BLaER1 (cell line): ENCODE measurements at regions not wholly inside any gene's neighbourhood (a gene's known extent, or its start where the extent isn't known, plus 50 kb on each side); places are given as distances from the start of the nearest gene placed in this dataset.

Experiments used
- H3K27ac ChIP-seq: shearing (Covaris generic); formaldehyde crosslinking; 2 replicates; pipeline ENCODE4 v1.8.1; 2022
- H3K27me3 ChIP-seq: shearing (Covaris generic); formaldehyde crosslinking; 2 replicates; pipeline ENCODE4 v1.8.1; 2022
- H3K36me3 ChIP-seq: shearing (Covaris generic); formaldehyde crosslinking; 2 replicates; pipeline ENCODE4 v1.8.1; 2022
- H3K4me1 ChIP-seq: shearing (Covaris generic); formaldehyde crosslinking; 2 replicates; pipeline ENCODE4 v1.8.1; 2022
- H3K4me2 ChIP-seq: shearing (Covaris generic); formaldehyde crosslinking; 2 replicates; pipeline ENCODE4 v1.8.1; 2022
- H3K4me3 ChIP-seq: shearing (Covaris generic); formaldehyde crosslinking; 2 replicates; pipeline ENCODE4 v1.8.1; 2022
- H3K9ac ChIP-seq: shearing (Covaris generic); formaldehyde crosslinking; 2 replicates; pipeline ENCODE4 v1.8.1; 2022
- H3K9me3 ChIP-seq: shearing (Covaris generic); formaldehyde crosslinking; 2 replicates; pipeline ENCODE4 v1.8.1; 2022
- H4K20me1 ChIP-seq: shearing (Covaris generic); formaldehyde crosslinking; 2 replicates; pipeline ENCODE4 v1.8.1; 2022
- Cebpa-rat ChIP-seq: shearing (Covaris generic); IDR thresholded peaks from 2 replicates; pipeline ENCODE4 v1.8.1; 2022

- TF ChIP-seq Cebpa-rat: no peak
- no peak overlapping the region for H3K27ac ChIP-seq
- H3K4me2 ChIP-seq: no peak overlapping the region
Measured at GRCh38 chr11:115112754-115113153, 391.5 kb downstream of the CADM1 start.

GRCh38 chr11:115117956-115118493 lies 386.2 kb downstream of the CADM1 start:
- Histone ChIP-seq H3K9ac (no peak overlapping the region), H3K4me1 (no peaks in the 10 kb centered on the region), H3K27me3 (no peaks in the 10 kb centered on the region), H3K4me2 (no peak overlapping the region), H3K36me3 (no peaks in the 10 kb centered on the region), H3K9me3 (no peaks in the 10 kb centered on the region), H3K27ac (no peak overlapping the region), H4K20me1 (no peaks in the 10 kb centered on the region), H3K4me3 (no peak overlapping the region)
- no peak for TF ChIP-seq Cebpa-rat

More at GRCh38 chr11:115112754-115113153, 391.5 kb downstream of the CADM1 start:
- no peaks in the 10 kb centered on the region for H3K36me3 ChIP-seq
- no peaks in the 10 kb centered on the region for H3K27me3 ChIP-seq
- no peaks in the 10 kb centered on the region for H3K9me3 ChIP-seq
- no peaks in the 10 kb centered on the region for H4K20me1 ChIP-seq
- no peak overlapping the region for H3K4me3 ChIP-seq
- no peaks in the 10 kb centered on the region for H3K4me1 ChIP-seq
- H3K9ac ChIP-seq: no peak overlapping the region

- Histone ChIP-seq H3K4me1 (no peaks in the 10 kb centered on the region), H3K27me3 (no peaks in the 10 kb centered on the region), H3K4me3 (no peak overlapping the region), H3K4me2 (no peak overlapping the region), H3K27ac (no peak overlapping the region), H4K20me1 (no peaks in the 10 kb centered on the region), H3K9ac (no peak overlapping the region), H3K36me3 (no peaks in the 10 kb centered on the region), H3K9me3 (no peaks in the 10 kb centered on the region)
- TF ChIP-seq Cebpa-rat: no peak
Measured at GRCh38 chr11:115119146-115119545, 385.1 kb downstream of the CADM1 start.
